Activated naive CD8-positive, alpha-beta T cell treated with anti-CD3 and anti-CD28 coated beads for 36 hours (primary cell): ENCODE measurements at regions not wholly inside any gene's neighbourhood (a gene's known extent, or its start where the extent isn't known, plus 50 kb on each side); places are given as distances from the start of the nearest gene placed in this dataset.

Experiments
- DNase-seq: peaks from one replicate; pipeline ENCODE4 v3.0.0; 2021
- H3K27ac Mint-ChIP-seq: one replicate; pipeline ENCODE4 v1.8.0; 2022; ENCODE audit warnings: mild to moderate bottlenecking, moderate library complexity, mixed read lengths
- H3K27me3 Mint-ChIP-seq: one replicate; pipeline ENCODE4 v1.8.0; 2022; ENCODE audit warnings: mild to moderate bottlenecking, mixed read lengths
- H3K36me3 Mint-ChIP-seq: one replicate; pipeline ENCODE4 v1.8.0; 2021; ENCODE audit warnings: mild to moderate bottlenecking, mixed read lengths
- H3K4me1 Mint-ChIP-seq: one replicate; pipeline ENCODE4 v1.8.0; 2021; ENCODE audit warnings: mixed read lengths
- H3K4me3 Mint-ChIP-seq: one replicate; pipeline ENCODE4 v1.8.0; 2022; ENCODE audit warnings: mild to moderate bottlenecking, moderate library complexity, mixed read lengths
- H3K9me3 Mint-ChIP-seq: one replicate; pipeline ENCODE4 v1.8.0; 2022; ENCODE audit warnings: mixed read lengths

DNA sequence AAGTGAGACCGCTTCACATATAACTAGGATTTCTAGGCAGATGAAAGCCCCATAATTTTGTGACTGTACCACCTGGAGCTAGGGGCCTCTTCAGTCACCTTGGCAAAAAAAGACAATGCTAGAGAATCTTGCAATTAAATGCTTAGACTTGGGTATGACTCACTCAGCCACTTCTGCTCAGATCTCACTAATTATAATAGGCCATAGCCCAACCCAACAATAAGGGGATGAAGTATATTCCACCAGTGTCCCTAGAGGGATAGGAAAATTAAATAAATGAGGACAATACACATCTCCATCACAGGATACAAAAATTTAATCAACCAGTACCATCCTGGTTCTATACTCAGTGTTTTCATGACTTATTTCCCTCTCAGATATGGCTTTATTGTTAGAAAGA lies 1079.9 kb upstream of the C9orf72 start:
- no peaks in the 10 kb centered on the region for H3K27me3 Mint-ChIP-seq
- H3K36me3 Mint-ChIP-seq: no peaks in the 10 kb centered on the region
- H3K4me3 Mint-ChIP-seq: no peak overlapping the region
- no peak for DNase-seq
- peaks cover 1% of the 10 kb centered on the region for H3K9me3 Mint-ChIP-seq
- H3K27ac Mint-ChIP-seq: no peak overlapping the region
- H3K4me1 Mint-ChIP-seq: no peaks in the 10 kb centered on the region

DNA sequence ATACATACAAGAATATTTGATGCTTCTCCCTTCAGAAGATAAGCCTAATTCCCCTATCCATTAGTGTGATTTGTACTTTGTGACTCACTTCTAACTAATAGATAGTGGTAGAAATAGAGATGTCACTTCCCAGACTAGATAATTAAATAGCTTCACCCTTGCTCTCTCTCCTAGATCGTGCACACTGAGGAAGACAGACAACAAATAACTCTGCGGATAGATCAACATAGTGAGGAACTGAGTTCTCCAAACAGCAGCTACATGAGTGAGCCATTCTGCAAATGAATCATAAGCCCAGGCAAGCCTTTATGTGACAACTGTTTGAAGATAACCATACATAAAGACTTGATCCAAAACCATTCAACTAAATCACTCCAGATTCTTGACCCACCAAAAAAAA lies 1083.4 kb upstream of the C9orf72 start:
- Mint-ChIP-seq H3K9me3 (peaks cover 1% of the 10 kb centered on the region), H3K27ac (no peak overlapping the region), H3K4me1 (no peaks in the 10 kb centered on the region), H3K27me3 (no peaks in the 10 kb centered on the region), H3K4me3 (no peak overlapping the region), H3K36me3 (no peaks in the 10 kb centered on the region)
- DNase-seq: no peak

DNA sequence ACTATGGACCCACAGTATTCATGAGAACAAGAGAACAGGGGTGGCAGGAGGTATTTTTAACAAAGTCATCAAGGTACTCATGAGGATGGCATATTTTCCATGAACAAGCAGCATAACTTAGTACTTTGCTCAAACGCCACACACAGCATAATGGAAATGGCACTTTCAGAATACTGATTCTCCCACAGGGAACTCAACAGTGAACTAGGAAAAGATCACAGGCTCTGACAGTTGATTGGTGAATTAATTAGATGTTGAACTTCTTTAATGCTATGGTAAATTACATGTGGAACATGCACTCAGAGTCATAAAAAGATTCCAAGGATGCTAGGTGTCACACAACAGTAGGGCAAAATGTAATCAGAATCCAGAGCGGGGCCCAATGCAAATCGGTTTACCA lies 1088.6 kb upstream of the C9orf72 start:
- Mint-ChIP-seq H3K27ac (no peak overlapping the region), H3K9me3 (no peaks in the 10 kb centered on the region), H3K36me3 (no peaks in the 10 kb centered on the region), H3K4me3 (no peak overlapping the region), H3K27me3 (no peaks in the 10 kb centered on the region), H3K4me1 (no peaks in the 10 kb centered on the region)
- DNase-seq: no peak

DNA sequence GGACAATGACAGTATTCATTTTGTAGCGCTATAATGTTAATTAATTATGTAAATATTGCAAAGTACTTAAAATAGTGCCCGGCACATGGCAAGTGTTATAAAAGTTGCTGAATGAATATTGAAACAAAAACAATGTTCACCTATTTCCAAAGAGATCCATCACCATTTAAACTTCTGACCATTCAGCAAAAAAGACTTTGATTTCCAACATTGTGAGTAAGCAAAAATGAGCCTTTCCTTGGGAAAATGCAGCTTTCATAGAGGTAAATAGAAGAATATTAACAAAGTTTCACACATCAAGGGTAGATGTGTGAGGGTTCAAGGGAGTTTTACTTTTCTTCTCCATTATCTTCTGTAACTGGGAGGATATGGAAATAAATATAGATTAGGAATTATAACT lies 1089.4 kb upstream of the C9orf72 start:
- no peak overlapping the region for H3K27ac Mint-ChIP-seq

DNA sequence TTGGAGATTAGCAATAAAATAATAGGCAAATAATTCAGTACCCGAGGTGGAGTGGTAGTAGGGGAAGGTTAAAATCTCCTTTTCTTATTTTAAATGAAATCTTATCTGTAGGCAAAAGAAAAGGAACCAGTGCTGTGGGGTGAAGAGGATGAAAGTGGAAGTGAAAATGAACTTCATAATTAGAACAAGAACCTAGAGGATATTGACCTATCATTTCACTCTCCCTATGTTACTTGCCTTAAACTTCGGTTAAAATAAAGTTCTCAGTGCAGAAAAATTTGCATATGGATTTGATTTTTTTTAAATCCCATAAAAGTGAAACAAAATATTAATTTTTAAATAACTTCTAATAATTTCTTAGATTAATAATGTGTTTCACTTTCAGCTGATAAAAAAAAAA lies 1094.9 kb upstream of the C9orf72 start:
- no peak for DNase-seq
- Mint-ChIP-seq H3K4me1 (no peaks in the 10 kb centered on the region), H3K36me3 (no peaks in the 10 kb centered on the region), H3K27ac (no peak overlapping the region), H3K27me3 (no peaks in the 10 kb centered on the region), H3K4me3 (no peak overlapping the region), H3K9me3 (no peaks in the 10 kb centered on the region)

More for the DNA sequence above, 1089.4 kb upstream of the C9orf72 start:
- Mint-ChIP-seq H3K27me3 (no peaks in the 10 kb centered on the region), H3K36me3 (no peaks in the 10 kb centered on the region), H3K9me3 (no peaks in the 10 kb centered on the region), H3K4me3 (no peak overlapping the region), H3K4me1 (no peaks in the 10 kb centered on the region)
- no peak for DNase-seq

DNA sequence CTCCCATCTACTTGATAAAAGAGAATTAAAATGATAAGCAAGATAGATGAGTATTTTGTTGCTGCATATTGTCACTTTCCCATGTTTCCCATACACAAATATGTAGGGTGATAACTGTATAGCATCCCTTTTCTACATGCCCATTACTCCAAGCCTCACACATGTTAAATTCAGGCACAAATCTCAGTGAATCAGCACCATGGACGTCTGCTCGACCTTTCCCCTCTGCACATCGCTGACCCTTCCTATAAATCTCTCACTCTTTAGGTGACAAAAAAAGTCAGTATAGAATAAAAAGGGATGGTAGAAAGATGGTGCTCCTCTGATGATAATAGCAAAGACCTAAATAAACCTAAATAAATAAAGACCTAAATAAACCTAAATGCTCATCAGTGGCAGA lies 1097.7 kb upstream of the C9orf72 start:
- Mint-ChIP-seq H3K36me3 (no peaks in the 10 kb centered on the region), H3K27me3 (no peaks in the 10 kb centered on the region), H3K4me1 (no peaks in the 10 kb centered on the region), H3K4me3 (no peak overlapping the region), H3K27ac (no peak overlapping the region), H3K9me3 (no peaks in the 10 kb centered on the region)
- DNase-seq: no peak

DNA sequence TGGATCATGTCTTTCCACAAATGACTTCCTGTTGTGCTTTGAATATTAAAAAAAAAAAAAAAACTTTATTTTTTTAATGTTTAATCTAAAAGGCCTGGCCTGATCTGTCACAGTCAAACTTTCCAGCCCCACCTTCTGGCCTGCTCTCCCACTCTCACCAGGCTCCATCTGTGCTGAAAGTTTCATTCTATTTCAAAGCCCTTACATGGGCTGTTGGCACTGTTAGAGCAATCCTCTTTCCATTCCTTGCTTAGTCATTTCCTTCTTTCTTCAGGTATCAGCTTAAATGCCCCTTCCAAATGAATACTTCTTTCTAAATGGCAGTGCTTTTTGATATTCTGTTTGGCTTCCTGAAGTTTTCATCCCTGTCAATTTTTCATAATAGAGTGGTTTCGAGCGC lies 1104.8 kb upstream of the C9orf72 start:
- Mint-ChIP-seq H3K4me1 (no peaks in the 10 kb centered on the region), H3K27me3 (no peaks in the 10 kb centered on the region), H3K4me3 (no peak overlapping the region), H3K36me3 (no peaks in the 10 kb centered on the region), H3K27ac (no peak overlapping the region), H3K9me3 (no peaks in the 10 kb centered on the region)
- DNase-seq: no peak

DNA sequence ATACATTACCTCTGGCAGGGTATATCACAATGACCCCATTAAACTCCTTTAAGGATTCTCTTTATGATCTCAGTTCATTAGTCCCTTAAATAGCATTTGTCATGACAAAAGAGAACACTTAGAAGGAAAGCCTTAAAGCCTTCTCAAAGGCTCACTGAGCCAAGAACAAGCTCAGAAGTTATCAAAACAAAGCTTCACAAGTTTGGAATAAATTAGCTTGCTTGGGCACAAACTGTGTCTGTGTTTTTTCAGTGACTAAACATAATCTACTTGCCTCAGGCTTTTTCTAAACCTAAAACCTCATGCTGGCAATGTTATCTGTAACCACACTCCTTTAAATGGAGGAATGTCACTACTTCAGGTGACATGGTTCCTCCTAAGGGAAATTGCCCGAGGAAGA lies 1114.9 kb upstream of the C9orf72 start:
- no peak for DNase-seq
- H3K9me3 Mint-ChIP-seq: peaks cover 10% of the 10 kb centered on the region
- no peaks in the 10 kb centered on the region for H3K27me3 Mint-ChIP-seq
- no peaks in the 10 kb centered on the region for H3K36me3 Mint-ChIP-seq
- H3K4me3 Mint-ChIP-seq: no peak overlapping the region
- no peaks in the 10 kb centered on the region for H3K4me1 Mint-ChIP-seq
- no peak overlapping the region for H3K27ac Mint-ChIP-seq

DNA sequence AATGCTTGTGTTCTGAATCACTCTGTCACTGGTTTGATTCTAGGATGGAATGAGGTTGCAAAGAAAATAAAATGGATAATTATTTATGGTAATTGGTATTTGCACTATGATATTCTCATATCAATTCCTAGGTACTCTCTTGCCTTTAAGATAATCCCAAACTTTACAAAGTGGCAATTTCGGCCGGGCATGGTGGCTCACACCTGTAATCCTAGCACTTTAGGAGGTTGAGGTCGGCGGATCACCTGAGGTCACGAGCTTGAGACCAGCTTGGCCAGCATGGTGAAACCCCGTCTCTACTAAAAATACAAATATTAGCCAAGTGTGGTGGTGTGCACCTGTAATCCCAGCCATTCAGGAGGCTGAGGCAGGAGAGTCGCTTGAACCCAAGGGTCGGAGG lies 1118.7 kb upstream of the C9orf72 start:
- Mint-ChIP-seq H3K4me3 (no peak overlapping the region), H3K4me1 (no peaks in the 10 kb centered on the region), H3K9me3 (peaks cover 7% of the 10 kb centered on the region), H3K27me3 (no peaks in the 10 kb centered on the region), H3K36me3 (no peaks in the 10 kb centered on the region), H3K27ac (no peak overlapping the region)
- no peak for DNase-seq

DNA sequence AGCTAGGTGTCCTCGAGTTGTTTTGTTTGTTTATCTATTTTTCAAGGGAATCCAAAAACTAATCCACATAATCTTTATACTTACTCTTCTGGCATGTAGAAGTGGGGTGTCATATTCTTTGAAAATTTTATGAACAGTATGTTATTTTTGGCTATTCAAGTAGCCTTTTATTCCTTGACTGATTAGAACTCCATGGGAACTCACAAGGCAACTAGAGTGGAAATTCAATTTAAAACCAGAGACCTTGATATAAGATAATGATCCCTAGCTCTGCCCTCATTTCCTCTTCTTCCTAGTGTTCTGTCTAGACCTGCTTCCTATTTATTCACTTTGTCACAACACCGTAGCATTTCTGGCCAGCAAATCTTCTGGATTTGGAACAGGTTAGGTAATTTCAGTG lies 1123.7 kb upstream of the C9orf72 start:
- Mint-ChIP-seq H3K27me3 (no peaks in the 10 kb centered on the region), H3K27ac (no peak overlapping the region), H3K9me3 (peaks cover 17% of the 10 kb centered on the region), H3K4me3 (no peak overlapping the region), H3K4me1 (no peaks in the 10 kb centered on the region), H3K36me3 (no peaks in the 10 kb centered on the region)
- no peak for DNase-seq

DNA sequence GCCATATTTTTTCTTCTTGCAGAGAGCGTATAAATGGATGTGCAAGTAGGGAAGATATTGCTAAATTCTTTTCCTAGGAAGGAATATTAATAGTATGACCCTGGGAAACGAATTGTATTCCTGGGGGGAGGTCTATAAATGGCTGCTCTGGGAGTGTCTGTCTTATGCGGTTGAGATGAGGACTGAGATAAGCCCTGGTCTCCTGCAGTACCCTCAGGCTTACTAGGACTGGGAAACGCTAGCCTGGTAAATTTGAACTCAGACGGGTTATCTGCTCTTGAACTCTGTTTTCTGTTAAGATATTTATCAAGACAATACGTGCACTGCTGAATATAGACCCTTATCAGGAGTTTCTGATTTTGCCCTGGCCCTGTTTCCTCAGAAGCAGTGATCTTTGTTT lies 1126.4 kb upstream of the C9orf72 start:
- Mint-ChIP-seq H3K9me3 (peaks cover 15% of the 10 kb centered on the region), H3K27me3 (no peaks in the 10 kb centered on the region), H3K4me1 (no peaks in the 10 kb centered on the region), H3K36me3 (no peaks in the 10 kb centered on the region), H3K27ac (no peak overlapping the region), H3K4me3 (no peak overlapping the region)
- no peak for DNase-seq

DNA sequence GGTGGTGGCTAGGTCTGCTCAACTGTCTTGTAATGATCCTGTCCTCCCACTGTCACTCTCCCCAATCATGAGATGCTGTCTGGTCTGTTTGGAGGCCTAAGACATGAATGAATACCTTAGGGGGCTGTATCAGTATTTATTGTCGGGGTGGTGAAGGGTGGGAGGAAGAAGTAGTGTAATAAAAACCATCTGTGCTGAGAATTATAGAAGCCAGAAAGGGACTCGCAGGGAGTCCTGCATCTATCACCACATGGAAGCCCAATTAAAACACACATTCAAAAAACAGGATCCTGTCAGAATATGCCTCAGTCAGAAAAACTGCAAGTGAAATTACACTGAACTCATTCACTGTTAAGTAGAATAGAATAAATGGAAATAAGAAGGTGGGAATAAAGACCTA lies 1134.3 kb upstream of the C9orf72 start:
- Mint-ChIP-seq H3K27ac (no peak overlapping the region), H3K4me3 (no peak overlapping the region), H3K27me3 (no peaks in the 10 kb centered on the region), H3K4me1 (no peaks in the 10 kb centered on the region), H3K36me3 (no peaks in the 10 kb centered on the region), H3K9me3 (peaks cover 3% of the 10 kb centered on the region)
- no peak for DNase-seq

DNA sequence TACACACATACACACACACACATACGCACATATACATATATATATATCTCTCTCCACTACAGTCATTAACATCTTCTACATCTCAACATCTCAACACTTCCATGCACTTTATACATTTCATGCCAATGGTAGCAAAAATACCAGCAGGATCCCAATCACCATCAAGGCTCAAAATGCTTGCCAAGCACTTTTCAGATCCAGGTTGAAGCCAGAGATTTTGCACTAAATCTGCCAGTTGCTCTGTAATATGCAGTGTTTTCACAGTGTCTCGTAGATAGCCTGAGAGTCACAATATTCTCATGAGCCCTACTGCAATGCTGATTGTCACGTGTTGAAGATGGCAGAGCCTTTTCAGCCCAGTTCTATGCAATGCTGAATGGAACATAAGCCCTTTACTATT lies 1140.9 kb upstream of the C9orf72 start:
- H3K9me3 Mint-ChIP-seq: peaks cover 1% of the 10 kb centered on the region
- H3K36me3 Mint-ChIP-seq: no peaks in the 10 kb centered on the region
- no peak overlapping the region for H3K27ac Mint-ChIP-seq
- no peak for DNase-seq
- no peaks in the 10 kb centered on the region for H3K4me1 Mint-ChIP-seq
- H3K4me3 Mint-ChIP-seq: no peak overlapping the region
- no peaks in the 10 kb centered on the region for H3K27me3 Mint-ChIP-seq

DNA sequence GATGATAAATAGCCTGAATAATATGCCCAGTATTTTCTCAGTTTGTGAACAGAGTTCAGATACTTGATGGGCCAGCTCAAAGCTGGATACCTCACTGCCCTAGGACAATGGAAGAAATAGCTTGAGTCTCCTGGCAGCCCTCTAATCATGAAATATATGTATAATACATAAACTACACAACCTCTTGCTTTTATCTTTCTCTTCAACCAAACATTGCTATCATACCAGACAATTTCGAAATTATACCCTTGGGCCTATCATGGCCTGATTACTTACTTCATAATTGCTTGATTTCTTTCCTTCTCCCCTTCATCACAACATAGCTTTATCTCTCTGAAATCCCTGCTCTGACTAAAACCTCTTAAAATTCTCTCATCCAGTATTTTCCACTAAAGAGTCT lies 1144.9 kb upstream of the C9orf72 start:
- Mint-ChIP-seq H3K4me3 (no peak overlapping the region), H3K9me3 (peaks cover 2% of the 10 kb centered on the region), H3K27ac (no peak overlapping the region), H3K4me1 (no peaks in the 10 kb centered on the region), H3K27me3 (no peaks in the 10 kb centered on the region), H3K36me3 (no peaks in the 10 kb centered on the region)
- no peak for DNase-seq

DNA sequence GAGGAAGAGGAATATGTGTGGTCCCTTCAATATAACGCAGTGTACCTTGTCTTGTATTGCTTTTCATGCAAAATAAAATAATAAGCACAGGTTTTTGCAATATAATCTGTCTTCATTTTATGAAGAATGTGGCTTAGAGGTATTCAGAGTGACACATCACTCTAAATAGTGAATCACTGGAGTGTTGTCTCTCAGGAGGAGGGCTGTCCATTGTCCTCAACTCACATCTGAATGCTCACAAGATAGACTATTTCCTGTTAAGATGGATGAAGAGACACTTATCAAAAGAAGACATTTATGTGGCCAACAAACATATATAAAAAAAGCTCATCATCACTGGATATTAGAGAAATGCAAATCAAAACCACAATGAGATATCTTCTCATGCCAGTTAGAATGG lies 1147.5 kb upstream of the C9orf72 start:
- Mint-ChIP-seq H3K4me1 (no peaks in the 10 kb centered on the region), H3K9me3 (peaks cover 2% of the 10 kb centered on the region), H3K36me3 (no peaks in the 10 kb centered on the region), H3K4me3 (no peak overlapping the region), H3K27ac (no peak overlapping the region), H3K27me3 (no peaks in the 10 kb centered on the region)
- no peak for DNase-seq

DNA sequence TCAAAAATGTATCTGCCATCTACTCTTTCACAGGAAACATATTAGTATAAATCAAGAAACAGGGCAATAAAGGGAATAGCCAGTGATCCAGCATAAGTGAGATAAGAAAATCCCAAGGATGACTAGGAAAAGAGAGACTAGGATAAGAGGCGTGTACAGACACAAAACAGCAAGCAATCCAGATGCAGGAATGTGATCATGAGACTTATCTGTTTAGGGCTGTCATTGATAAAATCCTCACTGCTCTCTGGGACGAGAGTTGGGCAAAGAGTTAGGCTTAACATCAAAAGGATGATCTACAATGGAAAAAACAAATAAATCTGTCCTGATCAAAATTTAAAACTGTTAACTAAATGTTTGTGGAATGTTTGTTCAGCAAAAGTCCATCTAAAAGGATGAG lies 1156.8 kb upstream of the C9orf72 start:
- no peaks in the 10 kb centered on the region for H3K4me1 Mint-ChIP-seq

DNA sequence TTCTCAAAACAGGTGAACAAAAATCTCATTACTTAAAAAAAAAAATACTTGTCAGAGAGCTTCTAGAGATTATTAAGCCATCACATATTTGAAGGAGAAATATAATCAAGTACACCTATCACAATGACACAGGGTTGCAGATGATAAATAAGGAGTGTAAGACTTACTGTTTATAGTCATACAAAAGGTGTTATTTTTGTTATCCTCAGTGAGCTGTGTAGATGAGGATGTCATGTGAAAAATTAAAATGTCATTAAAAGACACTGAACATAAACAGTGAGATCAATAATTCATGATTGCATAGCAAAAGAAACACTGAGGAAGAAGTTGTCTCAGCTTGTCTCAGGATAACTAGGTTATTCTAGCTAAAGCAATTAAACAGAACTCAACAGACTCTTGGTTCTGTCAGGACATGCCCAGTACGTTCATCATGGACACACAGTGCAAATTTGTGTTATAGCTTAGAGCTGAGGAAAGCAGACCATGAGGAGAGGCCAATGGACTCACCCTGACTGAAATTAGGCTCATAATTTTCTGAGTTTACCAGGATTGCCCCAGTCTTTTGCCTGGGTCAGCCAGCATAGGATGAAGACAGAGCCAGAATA lies 1162.6 kb upstream of the C9orf72 start:
- Mint-ChIP-seq H3K4me3 (no peak overlapping the region), H3K4me1 (no peaks in the 10 kb centered on the region), H3K36me3 (no peaks in the 10 kb centered on the region), H3K9me3 (no peaks in the 10 kb centered on the region), H3K27me3 (no peaks in the 10 kb centered on the region), H3K27ac (no peak overlapping the region)
- DNase-seq: no peak

More for the DNA sequence above, 1156.8 kb upstream of the C9orf72 start:
- Mint-ChIP-seq H3K9me3 (no peaks in the 10 kb centered on the region), H3K27me3 (no peaks in the 10 kb centered on the region), H3K27ac (no peak overlapping the region), H3K4me3 (no peak overlapping the region), H3K36me3 (no peaks in the 10 kb centered on the region)
- no peak for DNase-seq
